ENCODE measurements at regions not wholly inside any gene's neighbourhood (a gene's known extent, or its start where the extent isn't known, plus 50 kb on each side); places are given as distances from the start of the nearest gene placed in this dataset.

DNA sequence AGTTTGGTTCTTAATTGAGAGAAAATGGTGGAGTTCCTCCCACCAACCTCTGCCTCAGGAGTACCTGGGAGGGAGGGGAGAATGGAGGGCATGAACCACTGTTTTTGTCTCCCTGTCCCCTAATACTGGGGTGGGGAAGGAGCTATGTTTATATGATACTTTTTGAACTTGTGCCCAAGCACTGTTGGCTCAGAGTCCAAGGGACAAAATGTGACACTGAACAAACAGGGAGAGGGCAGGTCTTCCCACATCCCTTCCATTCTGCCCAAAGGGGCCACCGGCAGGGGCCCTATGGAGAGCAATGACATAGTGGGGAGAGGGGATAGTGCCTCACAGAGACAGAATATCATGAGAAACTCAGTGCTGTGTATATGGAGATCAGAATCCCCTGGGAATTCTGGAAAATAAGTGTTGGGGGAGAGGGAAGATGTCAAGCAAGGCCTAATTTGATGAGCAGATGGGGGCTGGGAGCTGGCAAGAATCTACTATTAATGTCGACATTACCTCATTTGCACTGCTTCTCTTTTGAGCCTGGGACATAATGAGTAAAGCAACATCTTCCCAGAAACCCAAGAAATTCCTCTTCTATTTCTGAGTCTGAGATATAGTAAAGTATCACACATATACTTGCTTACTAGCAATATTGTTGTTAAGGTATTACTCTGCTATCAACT, 180.6 kb downstream of the CYP26A1 start:
- Histone ChIP-seq H3K4me1 (no peaks in the 10 kb centered on the region), H3K27ac (no peak overlapping the region), H3K27me3 (no peaks in the 10 kb centered on the region), H3K9me3 (no peaks in the 10 kb centered on the region), H3K4me2 (no peak overlapping the region), H3K9ac (no peak overlapping the region), H3K4me3 (no peak overlapping the region), H3K36me3 (no peaks in the 10 kb centered on the region), H4K20me1 (no peaks in the 10 kb centered on the region)
- TF ChIP-seq Cebpa-rat (IDR thresholded peaks at IDR 0.05), result no peak

DNA sequence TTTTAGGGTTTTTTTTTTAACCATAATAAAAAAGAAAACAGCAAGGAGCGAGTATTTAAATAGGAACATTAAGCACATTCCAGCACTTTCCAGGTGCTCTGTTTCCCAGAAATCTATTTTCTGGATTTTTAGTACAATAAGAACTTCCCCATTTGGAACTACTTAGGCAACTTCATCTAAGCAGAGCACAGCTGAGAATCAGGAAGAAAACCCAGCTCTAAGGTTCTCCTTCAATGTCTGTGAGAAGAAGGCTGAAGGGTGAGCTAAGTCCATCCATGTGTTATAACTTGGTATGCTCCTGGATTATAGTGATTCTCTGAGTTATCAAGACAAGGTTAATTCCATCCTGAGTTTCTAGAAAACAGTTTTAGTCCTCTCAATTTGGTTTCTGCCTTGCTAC, 181.9 kb downstream of the CYP26A1 start:
- Histone ChIP-seq H3K9ac (no peak overlapping the region), H3K27ac (no peak overlapping the region), H3K4me3 (no peak overlapping the region), H3K9me3 (no peaks in the 10 kb centered on the region), H3K4me2 (no peak overlapping the region), H3K36me3 (no peaks in the 10 kb centered on the region), H4K20me1 (no peaks in the 10 kb centered on the region), H3K27me3 (no peaks in the 10 kb centered on the region), H3K4me1 (no peaks in the 10 kb centered on the region)
- TF ChIP-seq Cebpa-rat (IDR thresholded peaks at IDR 0.05), result no peak
